Ovary (tissue), 7 donors: ENCODE measurements at regions not wholly inside any gene's neighbourhood (a gene's known extent, or its start where the extent isn't known, plus 50 kb on each side); places are given as distances from the start of the nearest gene placed in this dataset.
"Not testable (repeated sequence)": the region's sequence is repeated elsewhere in the genome, so short reads cannot be mapped to it uniquely, and the experiment has no call there.

Experiments used
- DNase-seq, 5 donors: peaks; one replicate each; pipeline ENCODE4 v3.0.0-alpha.2; 2019 to 2020
- H3K27ac ChIP-seq, 2 donors: fragments of 200-600 bp; one replicate each; pipeline versions ENCODE4 v1.5.1 to v1.8.0; 2019 to 2022
- H3K27me3 ChIP-seq: fragments of 200-600 bp; one replicate; pipeline ENCODE4 v1.8.0; 2022
- H3K36me3 ChIP-seq: fragments of 200-600 bp; sonication (generic); one replicate; pipeline ENCODE4 v1.5.1; 2019
- H3K4me1 ChIP-seq: one replicate; pipeline ENCODE4 v1.8.1; 2013; ENCODE audit warnings: mild to moderate bottlenecking, moderate library complexity; ENCODE audit not compliant: insufficient read depth
- H3K4me3 ChIP-seq: fragments of 200-600 bp; sonication (generic); one replicate; pipeline ENCODE4 v1.5.1; 2017
- H3K9me3 ChIP-seq, 2 donors: fragments of 200-600 bp in 1 of 2; sonication (generic) in 1 of 2; one replicate each; pipeline versions ENCODE4 v1.5.1 to v1.8.1; 2013 to 2019; ENCODE audit warnings: mild to moderate bottlenecking in 1 of 2, moderate library complexity in 1 of 2
- EP300 ChIP-seq: sonication (generic); formaldehyde crosslinking; IDR thresholded peaks from one replicate; pipeline ENCODE4 v1.6.1; 2017; ENCODE audit warnings: antibody characterized with exemption
- POLR2A ChIP-seq: fragments of 450-650 bp; IDR thresholded peaks from one replicate; pipeline ENCODE4 v1.6.1; 2017; ENCODE audit warnings: antibody characterized with exemption, mild to moderate bottlenecking, moderate library complexity
- WGBS, 3 donors: extraction: QIAGEN DNeasy Blood & Tissue Kit in 1 of 3; methylation state at CpG; one replicate each; pipeline versions ENCODE4 v1.1.5 to v1.1.7; 2013 to 2017; 5-methylcytosine and 5-hydroxymethylcytosine counted together
- intact Hi-C, 4 donors: fragments of 100-400 bp; cut with DNase I; formaldehyde crosslinking; loops; one replicate each; pipeline versions ENCODE4 v1.11.0 to v1.15.1; 2022 to 2023
- TF ChIP-seq, protein P1 (sequence below), 3 donors: fragments of 450-650 bp in 2 of 3; fragments of 200-600 bp in 1 of 3; IDR thresholded peaks; one replicate each; pipeline versions ENCODE4 v1.5.1 to v1.8.0; 2016 to 2022; ENCODE audit warnings: antibody characterized with exemption in 3 of 3, mild to moderate bottlenecking in 1 of 3
- donor health status: DM: no; HTN: no; CAD: no; lungs with moderate emphysema.
- donor health status: DM: no; HTN: no; CAD: no.
- donor health status: Bipolar disorder and iron deficiency.
- donor health status: DM: no; HTN: no; CAD: no.
- donor health status: DM: yes; HTN: yes; CAD: no.

- intact Hi-C loops: no loop called here
- TF ChIP-seq, protein P1, sequence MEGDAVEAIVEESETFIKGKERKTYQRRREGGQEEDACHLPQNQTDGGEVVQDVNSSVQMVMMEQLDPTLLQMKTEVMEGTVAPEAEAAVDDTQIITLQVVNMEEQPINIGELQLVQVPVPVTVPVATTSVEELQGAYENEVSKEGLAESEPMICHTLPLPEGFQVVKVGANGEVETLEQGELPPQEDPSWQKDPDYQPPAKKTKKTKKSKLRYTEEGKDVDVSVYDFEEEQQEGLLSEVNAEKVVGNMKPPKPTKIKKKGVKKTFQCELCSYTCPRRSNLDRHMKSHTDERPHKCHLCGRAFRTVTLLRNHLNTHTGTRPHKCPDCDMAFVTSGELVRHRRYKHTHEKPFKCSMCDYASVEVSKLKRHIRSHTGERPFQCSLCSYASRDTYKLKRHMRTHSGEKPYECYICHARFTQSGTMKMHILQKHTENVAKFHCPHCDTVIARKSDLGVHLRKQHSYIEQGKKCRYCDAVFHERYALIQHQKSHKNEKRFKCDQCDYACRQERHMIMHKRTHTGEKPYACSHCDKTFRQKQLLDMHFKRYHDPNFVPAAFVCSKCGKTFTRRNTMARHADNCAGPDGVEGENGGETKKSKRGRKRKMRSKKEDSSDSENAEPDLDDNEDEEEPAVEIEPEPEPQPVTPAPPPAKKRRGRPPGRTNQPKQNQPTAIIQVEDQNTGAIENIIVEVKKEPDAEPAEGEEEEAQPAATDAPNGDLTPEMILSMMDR (IDR thresholded peaks at IDR 0.05): no peak
- TF ChIP-seq POLR2A: no peak
- no peak for TF ChIP-seq EP300
- 61 to 68% (median 64%) methylated on average over 5 of the region's 5 CpGs for WGBS, 3 donors
- H3K4me3 ChIP-seq: no peak overlapping the region
- no peaks in the 10 kb centered on the region for H3K27me3 ChIP-seq
- no peak overlapping the region for H3K27ac ChIP-seq
- no peaks in the 10 kb centered on the region for H3K36me3 ChIP-seq
- no peak for DNase-seq
- H3K4me1 ChIP-seq: no peaks in the 10 kb centered on the region
- no peaks in the 10 kb centered on the region for H3K9me3 ChIP-seq
These were observed 511.1 kb upstream of the UBE2E2 start for GRCh38 chr3:22691856-22692628.

DNA sequence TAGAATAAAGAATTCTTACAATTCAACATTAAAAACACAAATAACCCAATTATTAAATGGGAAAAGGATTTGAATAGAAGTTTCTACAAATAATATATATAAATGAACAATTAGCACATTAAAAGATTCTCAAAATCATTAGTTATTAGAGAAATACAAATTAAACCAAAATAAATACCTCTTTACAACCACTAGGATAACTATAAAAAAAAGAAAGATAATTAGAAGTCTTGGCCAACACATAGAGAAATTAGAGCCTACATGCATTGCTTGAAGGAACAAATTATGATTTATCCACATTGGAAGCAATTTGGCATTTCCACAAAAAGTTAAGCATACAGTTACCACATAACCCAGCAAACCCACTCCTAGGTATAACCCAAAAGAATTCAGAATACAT lies 502.3 kb upstream of the UBE2E2 start:
- H3K36me3 ChIP-seq: no peaks in the 10 kb centered on the region
- TF ChIP-seq, protein P1 (IDR thresholded peaks at IDR 0.05): no peak
- TF ChIP-seq POLR2A: no peak
- no peak for TF ChIP-seq EP300
- H3K4me3 ChIP-seq: no peak overlapping the region
- H3K27me3 ChIP-seq: no peaks in the 10 kb centered on the region
- no peaks in the 10 kb centered on the region for H3K4me1 ChIP-seq
- DNase-seq: no peak
- intact Hi-C loops: no loop called here
- no peak overlapping the region for H3K27ac ChIP-seq
- no peaks in the 10 kb centered on the region for H3K9me3 ChIP-seq

- intact Hi-C loops: no loop called here
- Histone ChIP-seq H3K27ac (no peak overlapping the region), H3K36me3 (no peaks in the 10 kb centered on the region), H3K27me3 (no peaks in the 10 kb centered on the region), H3K9me3 (no peaks in the 10 kb centered on the region), H3K4me3 (no peak overlapping the region), H3K4me1 (no peaks in the 10 kb centered on the region)
- no peak for DNase-seq
- 55 to 72% (median 72%) methylated on average over 3 of the region's 3 CpGs for WGBS, 3 donors
- TF ChIP-seq, protein P1 (IDR thresholded peaks at IDR 0.05): no peak
- TF ChIP-seq POLR2A: no peak
- no peak for TF ChIP-seq EP300
These were observed 499.0 kb upstream of the UBE2E2 start for GRCh38 chr3:22704166-22704565.

DNA sequence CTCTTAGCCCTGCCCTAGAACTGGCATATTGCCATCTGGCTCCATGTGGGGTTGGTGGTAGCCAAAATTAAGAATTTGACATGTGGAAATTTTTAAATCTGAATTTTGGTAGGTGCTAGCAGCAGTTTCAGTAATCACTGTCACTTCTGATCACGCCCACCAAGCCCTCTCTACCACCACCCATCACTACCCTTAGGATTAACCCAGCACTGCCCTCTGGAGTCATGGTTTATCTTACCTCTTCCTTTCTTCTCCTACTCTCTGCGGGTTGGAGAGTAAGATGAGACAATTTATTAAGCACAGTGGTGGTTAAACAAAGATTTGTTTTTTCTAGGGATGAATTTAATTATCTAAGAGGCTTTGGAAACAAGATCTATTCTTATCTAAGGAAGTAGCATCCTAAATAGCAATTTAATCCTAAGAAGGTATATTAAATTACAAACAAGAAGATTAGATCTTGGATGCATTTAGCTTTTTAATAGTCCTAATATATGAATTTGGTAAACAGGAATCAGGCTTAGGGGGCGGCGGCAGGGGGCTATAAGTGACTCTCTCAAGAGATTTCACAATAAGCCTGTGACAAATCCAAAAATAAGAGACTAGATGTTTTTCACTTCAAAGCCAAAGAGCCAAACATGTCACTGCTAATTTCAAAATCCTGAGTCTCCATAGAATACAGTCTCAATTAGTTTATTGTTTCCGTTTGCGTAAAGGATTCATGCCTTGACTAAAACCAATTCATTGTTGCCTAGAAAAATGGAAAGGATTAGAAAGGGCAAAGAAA lies 498.4 kb upstream of the UBE2E2 start:
- TF ChIP-seq POLR2A: no peak
- TF ChIP-seq EP300: no peak
- TF ChIP-seq, protein P1 (IDR thresholded peaks at IDR 0.05): no peak
- H3K27me3 ChIP-seq: no peaks in the 10 kb centered on the region
- DNase-seq: no peak
- intact Hi-C loops: no loop called here
- WGBS, 3 donors: 75 to 81% (median 76%) methylated on average over 6 of the region's 6 CpGs
- H3K9me3 ChIP-seq: no peaks in the 10 kb centered on the region
- H3K4me3 ChIP-seq: no peak overlapping the region
- H3K36me3 ChIP-seq: no peaks in the 10 kb centered on the region
- H3K4me1 ChIP-seq: no peaks in the 10 kb centered on the region
- H3K27ac ChIP-seq: no peak overlapping the region

DNA sequence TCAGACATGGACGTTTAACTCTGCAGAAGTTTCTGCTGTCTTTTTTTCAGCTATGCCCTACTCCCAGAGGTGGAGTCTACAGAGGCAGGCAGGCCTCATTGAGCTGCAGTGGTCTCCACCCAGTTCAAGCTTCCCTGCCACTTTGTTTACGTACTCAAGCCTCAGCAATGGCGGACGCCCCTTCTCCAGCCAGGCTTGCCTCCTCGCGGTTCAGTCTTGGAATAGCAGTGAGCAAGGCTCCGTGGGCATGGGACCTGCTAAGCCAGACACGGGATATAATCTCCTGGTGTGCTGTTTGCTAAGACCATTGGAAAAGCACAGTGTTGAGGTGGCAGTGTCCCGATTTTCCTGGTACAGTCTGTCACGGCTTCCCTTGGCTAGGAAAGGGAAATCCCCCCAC lies 496.2 kb upstream of the UBE2E2 start:
- H3K4me1 ChIP-seq, H3K9me3 ChIP-seq, DNase-seq, H3K27me3 ChIP-seq, H3K36me3 ChIP-seq, intact Hi-C loops, H3K4me3 ChIP-seq, H3K27ac ChIP-seq: not testable (repeated sequence)
- WGBS, 3 donors: 92 to 95% (median 94%) methylated on average over 10 of the region's 10 CpGs
